GM18498 (cell line): ENCODE measurements at regions not wholly inside any gene's neighbourhood (a gene's known extent, or its start where the extent isn't known, plus 50 kb on each side); places are given as distances from the start of the nearest gene placed in this dataset.

Experiments used
- ATAC-seq: cut with Tn5 transposase; IDR thresholded peaks from one replicate; pipeline ENCODE4 v1.9.1; 2021; ENCODE audit warnings: mild to moderate bottlenecking, moderate library complexity; ENCODE audit not compliant: unreplicated experiment

- no peak for ATAC-seq
Measured at GRCh38 chr11:112770487-112770886, 190.7 kb upstream of the NCAM1 start.

- no peak for ATAC-seq
Measured at GRCh38 chr11:112771851-112772250, 189.4 kb upstream of the NCAM1 start.

GRCh38 chr11:112773264-112773663 is 188.0 kb upstream of the NCAM1 start:
- ATAC-seq, result no peak

DNA sequence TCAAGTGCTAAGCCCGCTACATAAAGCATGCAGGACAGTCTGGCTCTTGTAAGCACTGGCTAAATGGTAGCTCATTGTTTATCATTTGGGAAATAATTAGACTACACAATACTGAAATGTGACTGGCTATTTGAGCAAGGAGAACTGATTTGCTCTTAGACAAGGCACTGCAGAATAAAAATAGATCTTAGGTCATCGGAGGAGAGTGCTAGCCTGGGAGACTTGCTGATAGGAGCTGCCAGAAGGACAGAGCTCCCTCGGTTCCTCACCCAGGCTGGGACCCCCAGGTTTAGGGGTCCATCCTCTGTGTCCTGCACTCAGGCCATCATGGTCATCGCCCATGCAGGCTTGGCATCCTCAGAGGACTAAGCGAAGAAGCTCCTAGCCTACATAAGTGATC is 184.4 kb upstream of the NCAM1 start:
- ATAC-seq, result no peak

DNA sequence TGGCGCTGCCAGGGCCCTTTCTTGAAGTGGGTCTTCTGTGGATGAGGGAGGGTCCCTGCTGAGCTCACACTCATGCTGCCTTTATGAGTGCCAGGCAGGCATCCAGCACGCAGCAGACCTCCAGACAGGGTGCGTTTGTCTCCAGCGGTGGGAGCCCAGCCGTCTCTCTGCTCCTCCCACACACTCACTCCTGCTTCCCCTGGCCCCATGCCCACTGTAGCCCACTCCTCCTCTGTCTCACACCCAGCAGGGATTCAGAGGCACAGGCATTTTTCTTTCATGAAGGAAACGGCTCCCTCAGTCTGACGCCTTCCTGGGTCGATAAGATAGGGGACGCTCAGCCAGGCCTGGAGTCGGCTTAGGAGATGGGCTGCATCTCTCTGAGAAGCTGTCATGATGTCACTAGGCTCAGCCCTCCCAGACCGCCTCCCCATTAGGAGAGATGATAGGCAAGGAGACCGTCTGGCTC is 183.9 kb upstream of the NCAM1 start:
- ATAC-seq, result no peak

GRCh38 chr11:112778091-112778876 is 182.9 kb upstream of the NCAM1 start:
- ATAC-seq, result no peak

DNA sequence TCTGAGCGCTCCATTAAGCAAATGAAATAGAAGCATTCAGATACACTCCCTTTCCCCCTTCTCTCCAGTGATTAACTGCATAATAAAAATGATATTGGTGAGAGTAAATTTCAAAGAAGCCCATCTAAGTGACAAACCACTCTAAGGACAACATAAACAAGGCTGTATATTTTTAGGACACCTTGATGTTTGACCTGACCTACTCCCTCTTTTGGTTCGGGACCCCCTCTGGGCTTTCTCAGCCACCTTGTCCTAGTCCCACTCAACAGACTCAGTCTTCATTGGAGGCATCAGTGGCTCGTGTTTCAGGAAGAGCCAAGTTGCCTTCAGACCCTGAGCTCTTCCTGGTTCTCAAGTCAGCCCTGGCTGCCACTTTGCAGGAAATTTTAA is 182.3 kb upstream of the NCAM1 start:
- ATAC-seq, result no peak

DNA sequence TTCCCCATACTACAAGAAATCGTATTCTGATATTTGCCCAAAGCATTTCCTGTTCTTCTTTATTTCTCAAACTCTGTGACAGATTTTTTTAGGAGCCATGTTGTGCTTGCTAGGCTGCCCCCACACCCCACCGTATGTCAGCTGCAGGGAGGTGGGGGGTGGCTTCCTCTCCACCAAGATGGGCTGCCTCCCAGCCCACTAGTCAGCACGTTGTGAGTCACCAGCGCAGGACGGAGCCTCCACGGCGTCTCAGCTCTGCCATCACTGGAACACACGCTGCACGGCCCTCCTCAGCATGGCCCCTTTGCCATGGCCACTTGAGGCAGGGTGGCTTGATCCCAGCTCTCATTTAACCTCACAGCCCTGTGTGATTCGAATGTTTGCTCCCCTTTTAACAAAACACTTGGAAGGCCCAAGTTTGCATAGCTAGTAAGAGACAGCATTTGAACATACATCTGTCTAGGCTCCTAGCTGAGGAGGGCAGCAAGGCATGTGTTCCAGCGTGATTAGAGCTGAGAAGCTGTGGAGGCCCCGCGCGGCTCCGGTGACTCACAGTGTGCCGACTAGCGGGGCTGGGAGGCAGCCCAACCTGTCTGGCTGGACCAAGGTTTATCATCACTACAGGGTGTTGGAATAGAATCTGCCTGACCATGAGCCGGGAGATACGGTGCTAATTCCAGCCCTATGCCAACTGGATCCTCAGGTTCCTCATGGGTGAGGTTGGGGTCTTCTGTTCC is 180.7 kb upstream of the NCAM1 start:
- ATAC-seq, result no peak

DNA sequence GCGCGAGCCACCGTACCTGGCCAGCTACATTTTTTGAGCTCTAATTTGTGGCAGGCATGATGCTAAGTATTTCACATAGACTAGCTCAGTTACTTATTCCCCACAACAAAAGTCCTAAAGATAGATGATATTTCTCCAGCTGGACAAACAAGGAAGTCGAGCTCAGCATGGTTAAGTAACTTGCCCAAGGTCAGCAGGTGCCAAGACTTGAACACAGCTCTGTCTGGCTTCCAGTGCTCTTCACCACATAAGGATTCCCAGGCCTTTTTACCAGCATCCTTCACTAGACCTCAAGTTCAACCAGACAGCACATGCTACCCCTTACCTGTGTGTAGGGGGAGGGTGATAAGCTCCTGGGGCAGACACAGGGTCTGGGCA is 177.3 kb upstream of the NCAM1 start:
- ATAC-seq, result no peak

DNA sequence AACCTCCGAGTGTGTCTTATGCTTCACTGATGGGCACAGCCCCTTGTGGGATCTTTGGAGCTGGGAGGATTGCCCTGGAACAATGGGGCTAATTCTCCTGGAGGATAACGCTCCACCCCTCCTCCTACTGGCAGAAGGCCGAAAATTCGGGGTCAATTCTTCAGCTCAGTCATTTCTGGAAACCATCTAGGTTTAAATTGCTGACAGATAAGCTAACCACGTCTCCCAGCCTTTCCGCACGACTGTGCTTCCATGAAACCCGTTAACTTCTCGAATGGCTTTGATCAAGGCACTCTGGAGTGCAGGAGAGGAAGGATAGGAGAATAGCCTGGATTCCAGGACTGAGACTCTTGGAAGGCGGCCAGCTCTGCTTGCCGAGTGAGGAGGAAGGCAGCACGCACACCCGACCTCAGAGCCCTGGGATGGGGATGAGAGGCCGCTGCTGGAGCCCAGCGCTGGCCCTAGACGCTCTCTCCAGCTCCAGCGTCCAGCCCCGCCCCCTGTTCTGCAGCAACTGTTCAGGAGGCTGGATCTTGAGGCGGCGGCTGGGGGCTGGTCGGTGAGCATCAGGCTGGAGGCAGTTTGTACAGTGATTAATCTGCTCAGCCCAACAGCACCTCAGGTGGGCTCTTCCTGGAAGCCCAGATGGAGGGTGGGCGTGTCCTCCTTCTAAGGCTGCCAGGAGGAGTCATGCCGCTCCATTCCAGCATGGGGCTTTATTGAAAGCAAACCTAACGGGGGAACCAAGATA is 176.7 kb upstream of the NCAM1 start:
- ATAC-seq, result no peak

DNA sequence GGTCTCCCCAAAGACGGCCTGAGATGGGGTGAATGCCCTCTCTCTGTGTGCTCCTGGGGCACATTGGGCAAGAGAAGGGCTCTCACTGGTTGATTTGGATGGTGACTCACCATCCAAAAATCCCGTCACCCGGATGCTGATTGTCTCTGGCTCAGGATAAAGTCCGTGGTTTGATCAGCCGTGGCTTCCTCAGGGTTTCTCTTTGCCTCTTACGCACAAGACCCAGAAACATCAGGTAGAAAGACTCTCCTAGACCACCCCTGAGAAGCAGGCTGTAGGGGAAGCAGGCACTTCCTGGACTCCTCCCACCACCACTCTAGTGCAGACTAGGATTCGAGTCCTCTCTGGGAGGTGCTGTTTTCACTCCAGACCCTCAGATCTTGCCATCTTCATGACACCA is 176.1 kb upstream of the NCAM1 start:
- ATAC-seq, result no peak

DNA sequence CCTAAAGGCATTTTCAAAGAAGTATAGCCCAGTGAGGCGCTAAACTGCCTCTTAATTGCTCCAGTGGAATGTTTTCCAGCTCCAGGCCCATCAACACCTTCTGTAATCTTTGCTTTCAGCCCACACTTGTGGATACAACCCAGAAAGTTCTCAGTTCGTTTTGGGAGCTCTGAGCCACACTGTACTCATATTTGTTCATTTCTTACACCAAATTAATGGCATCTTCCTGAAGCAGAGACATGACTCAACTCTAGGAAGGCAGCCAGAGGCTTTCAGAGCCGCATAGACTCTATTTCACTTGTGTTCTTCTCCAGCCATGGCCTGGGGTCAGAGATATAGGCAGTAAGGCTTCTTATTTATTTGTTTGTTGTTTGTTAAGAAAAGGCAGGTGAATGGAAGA is 175.5 kb upstream of the NCAM1 start:
- no peak for ATAC-seq

DNA sequence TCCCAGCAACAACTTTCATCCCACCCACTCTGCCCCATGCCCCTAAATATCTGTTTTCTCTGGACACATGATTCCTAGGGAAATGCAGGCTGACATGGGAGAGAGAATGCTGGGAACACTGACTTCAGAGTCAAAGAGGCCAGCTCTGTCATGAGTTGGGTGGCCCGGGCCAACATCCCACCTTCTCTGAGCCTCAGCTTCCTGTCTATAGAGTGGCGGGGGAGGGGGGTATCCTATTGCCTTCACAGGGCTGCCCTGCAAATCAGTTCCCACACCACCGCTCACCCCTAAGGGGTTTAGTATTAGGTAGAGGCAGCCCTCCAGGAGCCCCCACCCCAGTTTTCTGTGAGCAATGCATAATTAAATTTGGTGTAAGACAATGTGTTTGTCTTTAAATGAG is 175.0 kb upstream of the NCAM1 start:
- ATAC-seq, result no peak

GRCh38 chr11:112786886-112787530 is 174.2 kb upstream of the NCAM1 start:
- ATAC-seq, result no peak

GRCh38 chr11:112789481-112789880 is 171.7 kb upstream of the NCAM1 start:
- no peak for ATAC-seq

DNA sequence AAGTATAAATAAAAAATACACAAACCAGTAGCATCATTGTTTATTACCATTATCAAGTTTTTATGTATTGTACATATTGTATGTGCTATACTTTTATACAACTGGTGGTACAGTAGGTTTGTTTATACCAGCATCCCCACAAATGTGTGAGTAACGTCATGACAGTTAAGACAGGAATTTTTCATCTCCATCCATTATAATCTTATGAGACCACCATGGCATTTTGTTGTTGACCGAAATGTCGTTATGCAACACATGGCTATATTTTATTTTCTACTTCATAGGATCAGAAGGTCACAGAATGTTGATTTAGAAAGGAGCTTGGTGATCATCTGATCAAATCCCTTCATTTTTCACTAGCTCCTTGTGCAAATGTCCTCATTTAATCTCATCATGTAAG is 170.9 kb upstream of the NCAM1 start:
- no peak for ATAC-seq

DNA sequence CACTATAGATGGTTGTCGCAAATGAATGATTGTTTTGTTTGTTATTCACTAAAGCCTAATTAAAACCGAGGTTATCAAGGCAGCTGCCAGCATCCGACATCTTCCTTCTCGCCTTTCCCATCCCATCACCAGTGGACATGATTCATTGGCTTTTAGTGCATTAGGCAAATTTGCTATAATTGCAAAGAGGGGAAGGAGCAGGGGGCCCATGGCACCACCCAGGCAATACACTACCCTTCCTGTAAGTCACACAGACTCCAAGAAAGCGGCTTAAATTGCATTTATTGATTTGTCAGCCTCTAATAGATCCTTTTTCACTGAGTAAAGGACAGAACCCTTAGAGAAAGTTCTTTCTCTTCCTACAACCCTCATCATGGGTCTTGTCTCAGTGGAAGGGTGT is 169.2 kb upstream of the NCAM1 start:
- ATAC-seq, result no peak

DNA sequence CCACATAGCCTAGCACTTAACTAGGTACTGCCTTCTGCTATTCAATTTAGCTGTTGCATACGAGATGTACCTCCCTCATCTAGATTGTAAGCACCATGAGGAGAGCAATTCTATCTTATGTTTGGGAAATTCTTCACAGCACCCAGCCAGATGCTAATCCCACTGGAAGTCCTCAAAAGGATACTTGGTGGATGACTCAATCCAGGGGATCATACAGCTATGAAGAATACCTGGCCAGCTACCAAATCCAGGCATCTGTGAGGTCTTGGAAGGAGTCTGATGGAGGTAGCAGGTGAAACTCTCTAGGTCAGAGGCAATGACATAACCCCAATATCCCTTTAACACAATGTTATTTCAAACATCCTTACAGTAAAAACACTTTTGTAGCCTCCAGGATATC is 167.8 kb upstream of the NCAM1 start:
- ATAC-seq, result no peak

DNA sequence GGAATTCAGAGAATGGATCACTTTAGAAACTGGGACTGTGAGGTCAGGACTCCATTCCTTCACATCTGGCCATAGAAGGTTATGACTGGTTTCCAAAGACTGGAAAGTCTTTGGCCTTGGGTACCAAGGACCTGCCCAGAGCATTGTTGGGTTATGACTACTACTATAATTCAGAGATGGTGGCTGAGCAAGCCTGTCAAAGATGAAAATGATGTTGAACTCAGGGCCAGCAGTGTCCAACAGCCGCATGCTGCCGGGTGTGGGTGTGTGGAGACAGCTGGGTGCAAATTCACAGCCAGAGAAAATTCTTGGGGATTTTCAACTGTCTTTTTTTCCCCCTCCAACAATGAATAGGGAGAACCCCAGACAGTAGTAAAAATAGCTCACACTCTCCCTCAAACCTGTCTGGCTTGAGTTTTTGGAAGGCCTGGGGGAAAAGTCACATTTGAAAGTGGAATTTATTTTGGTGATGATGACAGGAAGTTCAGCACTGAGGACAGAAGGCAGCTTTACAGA is 166.8 kb upstream of the NCAM1 start:
- no peak for ATAC-seq

DNA sequence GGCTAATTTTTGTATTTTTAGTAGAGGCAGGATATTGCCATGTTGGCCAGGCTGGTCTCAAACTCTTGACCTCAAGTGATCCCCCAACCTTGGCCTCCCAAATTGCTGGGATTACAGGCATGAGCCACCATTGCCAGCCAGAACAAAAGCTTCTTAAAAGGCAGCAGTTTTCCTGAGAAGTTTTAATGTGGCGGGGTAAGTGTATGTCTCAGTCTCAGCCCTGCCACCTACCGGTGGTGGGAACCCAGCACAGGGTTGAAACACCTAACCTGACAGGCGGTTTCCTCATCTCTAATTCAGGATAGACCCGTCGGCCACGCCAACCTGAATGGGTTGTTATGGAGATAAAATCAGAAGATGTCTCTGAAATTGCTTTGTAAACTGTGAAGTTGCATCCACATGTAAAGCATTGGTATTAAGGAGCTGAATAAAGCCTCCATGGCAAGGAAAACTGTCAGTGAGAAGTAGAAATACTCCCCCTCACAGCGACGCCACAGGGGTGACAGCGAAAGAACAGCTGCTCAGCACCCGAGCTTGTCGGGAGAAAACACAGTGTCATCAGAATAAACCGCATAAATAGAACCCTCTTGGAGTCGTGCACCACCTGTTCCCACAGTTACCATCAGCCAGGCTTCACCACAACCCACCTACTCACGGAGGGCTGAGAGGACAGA is 165.9 kb upstream of the NCAM1 start:
- ATAC-seq, result peak; percentile 50
